ENCODE measurements at regions not wholly inside any gene's neighbourhood (a gene's known extent, or its start where the extent isn't known, plus 50 kb on each side); places are given as distances from the start of the nearest gene placed in this dataset.

GRCh38 chr13:44884076-44884729, 105.1 kb downstream of the NUFIP1 start:
- TF ChIP-seq CTCF (IDR thresholded peaks at IDR 0.05; ENCODE audit: borderline replicate concordance, extremely low read depth, low read length, poor library complexity, severe bottlenecking) (no peak), EZH2 (IDR thresholded peaks at IDR 0.05; ENCODE audit: borderline replicate concordance, low read depth, low read length, severe bottlenecking) (no peak)
